Activated CD8-positive, alpha-beta T cell treated with anti-CD3 and anti-CD28 coated beads for 36 hours (primary cell): ENCODE measurements at regions not wholly inside any gene's neighbourhood (a gene's known extent, or its start where the extent isn't known, plus 50 kb on each side); places are given as distances from the start of the nearest gene placed in this dataset.

ENCODE experiments used
- ATAC-seq: fragments of 200-7000 bp; cut with Tn5 transposase; one replicate; pipeline ENCODE4 v1.10.0; 2021; ENCODE audit warnings: mild to moderate bottlenecking, moderate library complexity
- CTCF ChIA-PET: fragments of 350-600 bp; sonication (Branson Sonifier 250); formaldehyde crosslinking; loops from one replicate; lab custom pipeline; 2021; ENCODE audit warnings: antibody characterized with exemption; lab: Charles Lee
- POLR2A ChIA-PET: fragments of 350-600 bp; sonication (Branson Sonifier 250); formaldehyde crosslinking; loops from one replicate; lab custom pipeline; 2021; ENCODE audit warnings: antibody characterized with exemption; lab: Charles Lee
- DNase-seq: peaks from one replicate; pipeline ENCODE4 v3.0.0-alpha.2; 2020
- H3K27ac Mint-ChIP-seq: one replicate; pipeline ENCODE4 v1.8.0; 2021; ENCODE audit warnings: mild to moderate bottlenecking, mixed read lengths
- H3K27me3 Mint-ChIP-seq: one replicate; pipeline ENCODE4 v1.8.0; 2021; ENCODE audit warnings: mixed read lengths
- H3K36me3 Mint-ChIP-seq: one replicate; pipeline ENCODE4 v1.8.0; 2021; ENCODE audit warnings: low read depth, mixed read lengths
- H3K4me1 Mint-ChIP-seq: one replicate; pipeline ENCODE4 v1.8.0; 2021; ENCODE audit warnings: low read depth, mixed read lengths
- H3K4me3 Mint-ChIP-seq: one replicate; pipeline ENCODE4 v1.8.0; 2021; ENCODE audit warnings: mild to moderate bottlenecking, moderate library complexity, mixed read lengths
- H3K9me3 Mint-ChIP-seq: one replicate; pipeline ENCODE4 v1.8.0; 2021; ENCODE audit warnings: mixed read lengths
- CTCF ChIP-seq: fragments of 200-600 bp; IDR thresholded peaks from one replicate; pipeline ENCODE4 v1.8.0; 2022; ENCODE audit warnings: antibody characterized with exemption, mild to moderate bottlenecking
- intact Hi-C: fragments of 100-400 bp; cut with micrococcal nuclease; formaldehyde crosslinking; loops from one replicate; pipeline ENCODE4 v1.10.0; 2022

GRCh38 chr2:48227617-48228344, 86.7 kb upstream of the FOXN2 start:
- Mint-ChIP-seq H3K36me3 (no peaks in the 10 kb centered on the region), H3K4me3 (no peak overlapping the region), H3K4me1 (peaks cover 1% of the 10 kb centered on the region), H3K9me3 (no peaks in the 10 kb centered on the region), H3K27me3 (no peaks in the 10 kb centered on the region), H3K27ac (no peak overlapping the region)
- DNase-seq (no peak), ATAC-seq (no peak)
- intact Hi-C loops, result no loop called here
- no peak for TF ChIP-seq CTCF
- ChIA-PET POLR2A (no interaction called here), CTCF (no interaction called here)

GRCh38 chr2:48228345-48228684, 86.2 kb upstream of the FOXN2 start:
- no peaks in the 10 kb centered on the region for H3K36me3 Mint-ChIP-seq
- CTCF ChIA-PET, result no interaction called here

GRCh38 chr2:48229063-48229462, 85.4 kb upstream of the FOXN2 start:
- intact Hi-C loops, result no loop called here
- POLR2A ChIA-PET, result no interaction called here

More at GRCh38 chr2:48228345-48228684, 86.2 kb upstream of the FOXN2 start:
- DNase-seq (no peak), ATAC-seq (no peak)
- no peaks in the 10 kb centered on the region for H3K27me3 Mint-ChIP-seq
- peaks cover 6% of the 10 kb centered on the region for H3K4me1 Mint-ChIP-seq
- TF ChIP-seq CTCF, result no peak
- intact Hi-C loops, result no loop called here
- POLR2A ChIA-PET, result no interaction called here
- no peak overlapping the region for H3K4me3 Mint-ChIP-seq
- no peak overlapping the region for H3K27ac Mint-ChIP-seq
- no peaks in the 10 kb centered on the region for H3K9me3 Mint-ChIP-seq

GRCh38 chr2:48230834-48231233, 83.6 kb upstream of the FOXN2 start:
- ATAC-seq (no peak), DNase-seq (no peak)
- intact Hi-C loops, result no loop called here
- H3K4me1 Mint-ChIP-seq, result peaks cover 6% of the 10 kb centered on the region
- no peak overlapping the region for H3K4me3 Mint-ChIP-seq
- TF ChIP-seq CTCF, result no peak
- no peaks in the 10 kb centered on the region for H3K9me3 Mint-ChIP-seq
- ChIA-PET POLR2A (no interaction called here), CTCF (no interaction called here)
- no peak overlapping the region for H3K27ac Mint-ChIP-seq
- no peaks in the 10 kb centered on the region for H3K36me3 Mint-ChIP-seq
- no peaks in the 10 kb centered on the region for H3K27me3 Mint-ChIP-seq

More at GRCh38 chr2:48229063-48229462, 85.4 kb upstream of the FOXN2 start:
- no peak overlapping the region for H3K4me3 Mint-ChIP-seq
- ATAC-seq (no peak), DNase-seq (no peak)
- no peaks in the 10 kb centered on the region for H3K9me3 Mint-ChIP-seq
- no peak for TF ChIP-seq CTCF
- CTCF ChIA-PET, result no interaction called here
- H3K36me3 Mint-ChIP-seq, result no peaks in the 10 kb centered on the region
- H3K27me3 Mint-ChIP-seq, result no peaks in the 10 kb centered on the region
- H3K27ac Mint-ChIP-seq, result no peak overlapping the region
- H3K4me1 Mint-ChIP-seq, result peaks cover 6% of the 10 kb centered on the region

- intact Hi-C loops, result no loop called here
- ChIA-PET CTCF (no interaction called here), POLR2A (no interaction called here)
- Mint-ChIP-seq H3K27me3 (no peaks in the 10 kb centered on the region), H3K36me3 (no peaks in the 10 kb centered on the region), H3K27ac (no peak overlapping the region), H3K9me3 (no peaks in the 10 kb centered on the region), H3K4me3 (no peak overlapping the region), H3K4me1 (peaks cover 12% of the 10 kb centered on the region)
- TF ChIP-seq CTCF, result no peak
- DNase-seq (no peak), ATAC-seq (no peak)
Observed at GRCh38 chr2:48232351-48232750, 82.1 kb upstream of the FOXN2 start.
